A549 (cell line): ENCODE measurements at regions not wholly inside any gene's neighbourhood (a gene's known extent, or its start where the extent isn't known, plus 50 kb on each side); places are given as distances from the start of the nearest gene placed in this dataset.

Source experiments
- ATAC-seq, 2 experiments: fragments of 200-7000 bp in 1 of 2; fragments of >200 bp in 1 of 2; cut with Nextera tagmentation in 1 of 2; cut with Tn5 transposase in 1 of 2; 3 replicates each; pipeline versions ENCODE4 v1.8.0 to v1.9.1; 2018 to 2020; ENCODE audit warnings: mild to moderate bottlenecking in 1 of 2, moderate library complexity in 1 of 2
- CTCF ChIA-PET: fragments of 300-600 bp; sonication (Branson Sonifier 250); formaldehyde crosslinking; extraction: SDS; loops from one replicate; lab custom pipeline; 2021; ENCODE audit warnings: antibody characterized with exemption, inconsistent platforms; lab: Yijun Ruan, JAX
- POLR2A ChIA-PET: fragments of 350-600 bp; formaldehyde crosslinking; extraction: SDS; loops from one replicate; lab custom pipeline; 2021; ENCODE audit warnings: antibody characterized with exemption, inconsistent platforms; lab: Yijun Ruan, JAX
- DNase-seq, 2 experiments: peaks; one replicate each; pipeline versions ENCODE4 v3.0.0 to v3.0.0-alpha.2; 2011 to 2016; ENCODE audit warnings: low read depth in 1 of 2, low spot score in 1 of 2
- FAIRE-seq: peaks from 2 replicates; lab custom pipeline; 2011; peaks lifted over from hg19 to GRCh38; lab: Jason Lieb, UNC
- H3K27ac ChIP-seq, 2 experiments: fragments of >200 bp; sonication (Bioruptor Twin); formaldehyde crosslinking; 3 replicates each; pipeline ENCODE4 v1.5.1; 2016 to 2017
- H3K4me1 ChIP-seq: fragments of >200 bp; sonication (Bioruptor Twin); formaldehyde crosslinking; 3 replicates; pipeline ENCODE4 v1.6.1; 2016
- H3K4me2 ChIP-seq: fragments of >200 bp; sonication (Bioruptor Twin); formaldehyde crosslinking; 3 replicates; pipeline ENCODE4 v1.6.1; 2016
- H3K4me3 ChIP-seq: fragments of >200 bp; sonication (Bioruptor Twin); formaldehyde crosslinking; 3 replicates; pipeline ENCODE4 v1.5.1; 2016
- H3K9me3 ChIP-seq: fragments of >200 bp; sonication (Bioruptor Twin); formaldehyde crosslinking; 3 replicates; pipeline ENCODE4 v1.6.1; 2016
- CBX2 ChIP-seq: fragments of 200-600 bp; sonication (generic); IDR thresholded peaks from 2 replicates; pipeline ENCODE4 v1.6.1; 2016; ENCODE audit warnings: low read depth, mild to moderate bottlenecking, borderline replicate concordance
- CBX8 ChIP-seq: fragments of 200-600 bp; sonication (generic); IDR thresholded peaks from 2 replicates; pipeline ENCODE4 v1.6.1; 2016
- CHD4 ChIP-seq: fragments of 200-600 bp; sonication (generic); IDR thresholded peaks from 2 replicates; pipeline ENCODE4 v1.6.1; 2016; ENCODE audit warnings: antibody characterized with exemption, mild to moderate bottlenecking, borderline replicate concordance
- EHMT2 ChIP-seq: fragments of 200-600 bp; sonication (generic); IDR thresholded peaks from 2 replicates; pipeline ENCODE4 v1.6.1; 2016; ENCODE audit warnings: antibody characterized with exemption, low read depth, mild to moderate bottlenecking, moderate library complexity
- FOSB ChIP-seq: fragments of 250-450 bp; sonication (Bioruptor Pico); IDR thresholded peaks from 2 replicates; pipeline ENCODE4 v1.5.0; 2020; ENCODE audit warnings: mild to moderate bottlenecking, moderate library complexity
- FOXS1 ChIP-seq: fragments of 250-450 bp; sonication (Bioruptor Pico); IDR thresholded peaks from 2 replicates; pipeline ENCODE4 v1.5.0; 2020; ENCODE audit warnings: mild to moderate bottlenecking, moderate library complexity
- GATA3 ChIP-seq: IDR thresholded peaks from 2 replicates; pipeline ENCODE4 v1.6.1; 2012; ENCODE audit warnings: borderline replicate concordance
- HEYL ChIP-seq: fragments of 250-450 bp; sonication (Bioruptor Pico); IDR thresholded peaks from 2 replicates; pipeline ENCODE4 v1.8.0; 2021; ENCODE audit warnings: mild to moderate bottlenecking, moderate library complexity
- JUN ChIP-seq, 2 experiments: fragments of >200 bp; sonication (Bioruptor Twin); formaldehyde crosslinking; IDR thresholded peaks; 2 replicates in 1 of 2; 3 replicates in 1 of 2; pipeline ENCODE4 v1.6.1; 2016 to 2017
- KDM1A ChIP-seq: fragments of 200-600 bp; sonication (generic); IDR thresholded peaks from 2 replicates; pipeline ENCODE4 v1.6.1; 2016; ENCODE audit warnings: low read depth, mild to moderate bottlenecking
- KDM5A ChIP-seq: fragments of 200-600 bp; sonication (generic); IDR thresholded peaks from 2 replicates; pipeline ENCODE4 v1.6.1; 2016; ENCODE audit warnings: antibody characterized with exemption, mild to moderate bottlenecking
- MAFK ChIP-seq: fragments of 450-650 bp; IDR thresholded peaks from 2 replicates; pipeline ENCODE4 v1.6.1; 2014; ENCODE audit not compliant: partially characterized antibody
- NFE2L2 ChIP-seq: fragments of 150-350 bp; conservative IDR thresholded peaks from 2 replicates; pipeline ENCODE4 v1.6.1; 2014; ENCODE audit warnings: low read length
- NPAS2 ChIP-seq: fragments of 250-450 bp; sonication (Bioruptor Pico); IDR thresholded peaks from 2 replicates; pipeline ENCODE4 v1.8.0; 2022; ENCODE audit warnings: mild to moderate bottlenecking, moderate library complexity, borderline replicate concordance
- PHF8 ChIP-seq: fragments of 200-600 bp; sonication (generic); IDR thresholded peaks from 2 replicates; pipeline ENCODE4 v1.6.1; 2016; ENCODE audit warnings: low read depth, mild to moderate bottlenecking, antibody characterized with exemption, moderate library complexity, borderline replicate concordance
- POLR2A ChIP-seq: IDR thresholded peaks from 2 replicates; pipeline ENCODE4 v1.6.1; 2012; ENCODE audit warnings: mild to moderate bottlenecking, low read length
- POLR2AphosphoS2 ChIP-seq: conservative IDR thresholded peaks from 2 replicates; pipeline ENCODE4 v1.6.1; 2012; ENCODE audit warnings: low read length, improper control_type of control experiment, inconsistent platforms
- RCOR1 ChIP-seq: fragments of 150-350 bp; IDR thresholded peaks from 2 replicates; pipeline ENCODE4 v1.6.1; 2014; ENCODE audit warnings: antibody characterized with exemption, low read length, low read depth
- RNF2 ChIP-seq: fragments of 200-600 bp; sonication (generic); IDR thresholded peaks from 2 replicates; pipeline ENCODE4 v1.6.1; 2016; ENCODE audit warnings: low read depth, mild to moderate bottlenecking, antibody characterized with exemption, moderate library complexity, borderline replicate concordance
- SMC3 ChIP-seq: fragments of >200 bp; sonication (Bioruptor Twin); formaldehyde crosslinking; IDR thresholded peaks from 3 replicates; pipeline ENCODE4 v1.6.1; 2018; ENCODE audit warnings: inconsistent platforms
- ZC3H11A ChIP-seq: fragments of 450-650 bp; IDR thresholded peaks from 2 replicates; pipeline ENCODE4 v1.6.1; 2014; ENCODE audit warnings: antibody characterized with exemption, mild to moderate bottlenecking
- ZSCAN20 ChIP-seq: fragments of 250-450 bp; sonication (Bioruptor Pico); IDR thresholded peaks from 2 replicates; pipeline ENCODE4 v1.8.0; 2022; ENCODE audit warnings: mild to moderate bottlenecking, moderate library complexity
- WGBS: methylation state at CpG from one replicate; pipeline ENCODE4 v1.1.6; 2017; ENCODE audit errors: missing lambda C conversion rate; 5-methylcytosine and 5-hydroxymethylcytosine counted together
- TF ChIP-seq, protein P1 (sequence below): fragments of 250-450 bp; sonication (Bioruptor Pico); IDR thresholded peaks from 2 replicates; pipeline ENCODE4 v1.5.0; 2020; ENCODE audit warnings: low read depth, mild to moderate bottlenecking, moderate library complexity
- TF ChIP-seq, protein P2 (sequence below): fragments of 250-450 bp; sonication (Bioruptor Pico); IDR thresholded peaks from 2 replicates; pipeline ENCODE4 v1.5.0; 2021; ENCODE audit warnings: mild to moderate bottlenecking, moderate library complexity, borderline replicate concordance
- TF ChIP-seq, protein P3 (sequence below): fragments of 450-650 bp; IDR thresholded peaks from 2 replicates; pipeline ENCODE4 v1.6.1; 2014; ENCODE audit warnings: antibody characterized with exemption
- TF ChIP-seq, protein P4 (sequence below): fragments of 150-350 bp; IDR thresholded peaks from 2 replicates; pipeline ENCODE4 v1.6.1; 2014; ENCODE audit warnings: low read depth, mild to moderate bottlenecking, low read length
- TF ChIP-seq, protein P5 (sequence below): IDR thresholded peaks from 2 replicates; pipeline ENCODE4 v1.6.1; 2012

DNA sequence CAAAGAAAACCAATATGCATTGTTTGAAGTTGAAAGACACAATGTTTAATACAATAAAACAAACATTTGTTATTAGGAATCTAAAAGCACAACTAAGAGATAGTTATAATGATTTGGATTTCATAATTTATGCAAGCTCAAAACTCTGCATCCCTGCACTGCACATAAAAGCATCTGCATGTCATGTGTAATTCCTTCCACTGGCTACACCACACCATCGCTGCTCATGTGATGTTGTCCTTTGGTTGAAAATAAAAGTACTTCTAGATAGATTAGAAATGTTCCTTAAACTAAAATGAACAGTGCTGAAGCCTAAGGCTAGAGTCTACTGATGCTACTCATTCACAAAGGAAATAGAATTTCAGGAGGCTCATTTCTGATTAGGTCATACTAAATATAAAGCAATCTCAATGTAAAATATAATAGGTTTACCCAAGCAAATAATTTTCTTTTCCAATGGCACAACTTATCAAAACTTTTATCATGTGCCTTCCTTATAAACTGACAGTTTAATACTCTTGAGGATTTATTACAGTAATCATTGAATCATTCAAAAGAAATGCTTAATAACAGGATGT lies 130.8 kb upstream of the DKK2 start:
- WGBS: 26% methylated on average over 1 of the region's 1 CpG
- no peaks in the 10 kb centered on the region for H3K4me1 ChIP-seq
- POLR2A ChIA-PET: no interaction called here
- no peak for FAIRE-seq
- no peaks in the 10 kb centered on the region for H3K9me3 ChIP-seq
- CTCF ChIA-PET: no interaction called here
- ATAC-seq: no peak
- no peak for DNase-seq
- H3K27ac ChIP-seq: no peak overlapping the region
- no peak overlapping the region for H3K4me2 ChIP-seq
- no peak overlapping the region for H3K4me3 ChIP-seq
- TF ChIP-seq CBX8 (no peak), CBX2 (no peak), RNF2 (no peak)
- TF ChIP-seq, protein P1, sequence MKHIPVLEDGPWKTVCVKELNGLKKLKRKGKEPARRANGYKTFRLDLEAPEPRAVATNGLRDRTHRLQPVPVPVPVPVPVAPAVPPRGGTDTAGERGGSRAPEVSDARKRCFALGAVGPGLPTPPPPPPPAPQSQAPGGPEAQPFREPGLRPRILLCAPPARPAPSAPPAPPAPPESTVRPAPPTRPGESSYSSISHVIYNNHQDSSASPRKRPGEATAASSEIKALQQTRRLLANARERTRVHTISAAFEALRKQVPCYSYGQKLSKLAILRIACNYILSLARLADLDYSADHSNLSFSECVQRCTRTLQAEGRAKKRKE (CRISPR knock-in tag): no peak

DNA sequence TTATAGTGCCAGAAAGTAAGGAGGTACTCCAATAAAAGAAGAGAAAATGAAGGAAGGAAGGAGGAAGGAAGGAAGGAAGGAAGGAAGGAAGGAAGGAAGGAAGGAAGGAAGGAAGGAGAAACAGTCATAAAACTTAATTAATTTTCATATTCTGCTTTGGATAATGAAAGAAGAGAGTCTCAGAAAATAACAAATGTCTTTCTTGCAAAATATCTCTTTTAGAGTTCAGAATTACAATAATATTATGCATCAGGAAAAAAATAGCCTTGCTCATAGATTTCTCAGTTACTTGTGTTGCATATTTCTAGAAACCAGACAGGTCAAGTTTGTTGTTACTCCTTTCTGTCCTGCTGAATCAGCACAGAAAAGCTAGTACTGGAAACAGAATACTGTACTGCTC lies 130.1 kb upstream of the DKK2 start:
- Histone ChIP-seq H3K4me3 (no peak overlapping the region), H3K27ac (no peak overlapping the region), H3K9me3 (no peaks in the 10 kb centered on the region), H3K4me1 (no peaks in the 10 kb centered on the region), H3K4me2 (no peak overlapping the region)
- FAIRE-seq (no peak), ATAC-seq (no peak), DNase-seq (no peak)
- ChIA-PET POLR2A (no interaction called here), CTCF (no interaction called here)
- no peak for TF ChIP-seq EHMT2
- no peak for TF ChIP-seq FOSB (CRISPR knock-in tag)
- no peak for TF ChIP-seq POLR2A
- TF ChIP-seq ZSCAN20 (CRISPR knock-in tag): no peak

DNA sequence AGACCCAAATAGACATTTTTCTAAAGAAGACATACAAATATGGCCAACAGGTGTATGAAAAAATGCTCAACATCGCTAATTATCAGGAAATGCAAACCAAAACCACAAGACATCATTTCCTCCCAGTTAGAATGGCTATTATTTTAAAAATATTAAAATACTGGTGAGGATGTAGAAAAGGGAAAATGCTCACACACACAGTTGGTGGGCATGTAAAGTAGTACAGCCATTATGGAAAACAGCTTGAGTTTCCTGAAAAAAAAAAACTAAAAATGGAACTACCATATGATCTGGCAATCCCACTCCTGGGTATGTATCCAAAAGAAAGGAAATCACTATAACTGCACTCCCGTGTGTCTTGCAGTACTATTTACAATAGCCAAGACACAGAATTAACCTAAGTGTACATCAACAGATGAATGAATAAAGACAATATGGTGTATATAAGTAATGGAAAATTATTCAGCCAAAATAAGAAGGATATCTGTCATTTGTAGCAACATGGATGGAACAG lies 128.9 kb upstream of the DKK2 start:
- FAIRE-seq (no peak), ATAC-seq (no peak), DNase-seq (no peak)
- H3K4me2 ChIP-seq: no peak overlapping the region
- TF ChIP-seq, protein P2, sequence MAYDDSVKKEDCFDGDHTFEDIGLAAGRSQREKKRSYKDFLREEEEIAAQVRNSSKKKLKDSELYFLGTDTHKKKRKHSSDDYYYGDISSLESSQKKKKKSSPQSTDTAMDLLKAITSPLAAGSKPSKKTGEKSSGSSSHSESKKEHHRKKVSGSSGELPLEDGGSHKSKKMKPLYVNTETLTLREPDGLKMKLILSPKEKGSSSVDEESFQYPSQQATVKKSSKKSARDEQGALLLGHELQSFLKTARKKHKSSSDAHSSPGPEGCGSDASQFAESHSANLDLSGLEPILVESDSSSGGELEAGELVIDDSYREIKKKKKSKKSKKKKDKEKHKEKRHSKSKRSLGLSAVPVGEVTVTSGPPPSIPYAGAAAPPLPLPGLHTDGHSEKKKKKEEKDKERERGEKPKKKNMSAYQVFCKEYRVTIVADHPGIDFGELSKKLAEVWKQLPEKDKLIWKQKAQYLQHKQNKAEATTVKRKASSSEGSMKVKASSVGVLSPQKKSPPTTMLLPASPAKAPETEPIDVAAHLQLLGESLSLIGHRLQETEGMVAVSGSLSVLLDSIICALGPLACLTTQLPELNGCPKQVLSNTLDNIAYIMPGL (CRISPR knock-in tag): no peak
- TF ChIP-seq, protein P3, sequence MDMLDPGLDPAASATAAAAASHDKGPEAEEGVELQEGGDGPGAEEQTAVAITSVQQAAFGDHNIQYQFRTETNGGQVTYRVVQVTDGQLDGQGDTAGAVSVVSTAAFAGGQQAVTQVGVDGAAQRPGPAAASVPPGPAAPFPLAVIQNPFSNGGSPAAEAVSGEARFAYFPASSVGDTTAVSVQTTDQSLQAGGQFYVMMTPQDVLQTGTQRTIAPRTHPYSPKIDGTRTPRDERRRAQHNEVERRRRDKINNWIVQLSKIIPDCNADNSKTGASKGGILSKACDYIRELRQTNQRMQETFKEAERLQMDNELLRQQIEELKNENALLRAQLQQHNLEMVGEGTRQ: no peak
- no peak for TF ChIP-seq HEYL
- no peak for TF ChIP-seq RCOR1
- no peak for TF ChIP-seq NPAS2 (CRISPR knock-in tag)
- TF ChIP-seq NFE2L2: no peak
- no peak for TF ChIP-seq GATA3
- no peak for TF ChIP-seq KDM1A
- TF ChIP-seq KDM5A: no peak
- TF ChIP-seq POLR2AphosphoS2: no peak
- TF ChIP-seq MAFK: no peak
- no peak for TF ChIP-seq PHF8
- TF ChIP-seq JUN (IDR thresholded peaks at IDR 0.05): no peak
- TF ChIP-seq ZC3H11A: no peak
- TF ChIP-seq, protein P4, sequence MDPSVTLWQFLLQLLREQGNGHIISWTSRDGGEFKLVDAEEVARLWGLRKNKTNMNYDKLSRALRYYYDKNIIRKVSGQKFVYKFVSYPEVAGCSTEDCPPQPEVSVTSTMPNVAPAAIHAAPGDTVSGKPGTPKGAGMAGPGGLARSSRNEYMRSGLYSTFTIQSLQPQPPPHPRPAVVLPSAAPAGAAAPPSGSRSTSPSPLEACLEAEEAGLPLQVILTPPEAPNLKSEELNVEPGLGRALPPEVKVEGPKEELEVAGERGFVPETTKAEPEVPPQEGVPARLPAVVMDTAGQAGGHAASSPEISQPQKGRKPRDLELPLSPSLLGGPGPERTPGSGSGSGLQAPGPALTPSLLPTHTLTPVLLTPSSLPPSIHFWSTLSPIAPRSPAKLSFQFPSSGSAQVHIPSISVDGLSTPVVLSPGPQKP: no peak
- TF ChIP-seq SMC3: no peak
- TF ChIP-seq FOXS1 (CRISPR knock-in tag): no peak
- TF ChIP-seq CHD4: no peak
- TF ChIP-seq, protein P5, sequence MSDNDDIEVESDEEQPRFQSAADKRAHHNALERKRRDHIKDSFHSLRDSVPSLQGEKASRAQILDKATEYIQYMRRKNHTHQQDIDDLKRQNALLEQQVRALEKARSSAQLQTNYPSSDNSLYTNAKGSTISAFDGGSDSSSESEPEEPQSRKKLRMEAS: no peak
- CTCF ChIA-PET: no interaction called here
- no peaks in the 10 kb centered on the region for H3K9me3 ChIP-seq
- H3K4me1 ChIP-seq: no peaks in the 10 kb centered on the region
- WGBS: 3% methylated on average over 2 of the region's 2 CpGs
- POLR2A ChIA-PET: no interaction called here
- no peak overlapping the region for H3K27ac ChIP-seq
- no peak overlapping the region for H3K4me3 ChIP-seq
